ENCODE measurements at regions not wholly inside any gene's neighbourhood (a gene's known extent, or its start where the extent isn't known, plus 50 kb on each side); places are given as distances from the start of the nearest gene placed in this dataset.

DNA sequence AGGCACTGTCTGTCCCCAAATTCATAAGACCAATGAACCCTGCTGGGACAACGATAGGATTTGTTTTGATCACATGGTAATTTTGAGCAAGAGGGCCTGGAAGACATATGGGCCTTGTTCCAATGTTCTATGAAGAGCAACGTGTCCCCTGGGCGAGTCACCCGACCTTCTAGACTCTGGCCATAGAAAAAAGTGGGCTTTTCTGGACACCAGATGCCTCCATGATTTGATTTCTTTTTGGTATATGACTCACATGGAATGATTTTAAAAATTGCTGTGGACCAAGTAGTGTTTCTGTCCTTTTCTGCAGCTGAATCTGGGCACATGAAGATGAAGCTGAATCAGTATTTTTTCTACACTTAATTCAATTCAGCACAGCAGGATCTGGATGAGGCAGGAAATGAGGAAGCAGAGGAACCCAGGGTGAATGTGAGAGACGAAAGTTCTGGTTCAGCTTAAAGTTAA, 104.9 kb downstream of the CDC42EP3 start:
- TF ChIP-seq, protein P1, sequence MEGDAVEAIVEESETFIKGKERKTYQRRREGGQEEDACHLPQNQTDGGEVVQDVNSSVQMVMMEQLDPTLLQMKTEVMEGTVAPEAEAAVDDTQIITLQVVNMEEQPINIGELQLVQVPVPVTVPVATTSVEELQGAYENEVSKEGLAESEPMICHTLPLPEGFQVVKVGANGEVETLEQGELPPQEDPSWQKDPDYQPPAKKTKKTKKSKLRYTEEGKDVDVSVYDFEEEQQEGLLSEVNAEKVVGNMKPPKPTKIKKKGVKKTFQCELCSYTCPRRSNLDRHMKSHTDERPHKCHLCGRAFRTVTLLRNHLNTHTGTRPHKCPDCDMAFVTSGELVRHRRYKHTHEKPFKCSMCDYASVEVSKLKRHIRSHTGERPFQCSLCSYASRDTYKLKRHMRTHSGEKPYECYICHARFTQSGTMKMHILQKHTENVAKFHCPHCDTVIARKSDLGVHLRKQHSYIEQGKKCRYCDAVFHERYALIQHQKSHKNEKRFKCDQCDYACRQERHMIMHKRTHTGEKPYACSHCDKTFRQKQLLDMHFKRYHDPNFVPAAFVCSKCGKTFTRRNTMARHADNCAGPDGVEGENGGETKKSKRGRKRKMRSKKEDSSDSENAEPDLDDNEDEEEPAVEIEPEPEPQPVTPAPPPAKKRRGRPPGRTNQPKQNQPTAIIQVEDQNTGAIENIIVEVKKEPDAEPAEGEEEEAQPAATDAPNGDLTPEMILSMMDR (conservative IDR thresholded peaks at IDR 0.05): no peak
- TF ChIP-seq EZH2 (IDR thresholded peaks at IDR 0.05; ENCODE audit: low read depth): no peak
